GM21528 (cell line): ENCODE measurements at regions not wholly inside any gene's neighbourhood (a gene's known extent, or its start where the extent isn't known, plus 50 kb on each side); places are given as distances from the start of the nearest gene placed in this dataset.
"Not testable (repeated sequence)": the region's sequence is repeated elsewhere in the genome, so short reads cannot be mapped to it uniquely, and the experiment has no call there.

ENCODE experiments used
- ATAC-seq: cut with Tn5 transposase; IDR thresholded peaks from one replicate; pipeline ENCODE4 v1.9.1; 2021; ENCODE audit warnings: mild to moderate bottlenecking, moderate library complexity; ENCODE audit not compliant: unreplicated experiment, low FRiP score

- no peak for ATAC-seq
Observed at GRCh38 chr19:28437390-28438346, 775.3 kb downstream of the UQCRFS1 start.

GRCh38 chr19:28436320-28436719 is 776.6 kb downstream of the UQCRFS1 start:
- ATAC-seq = no peak

- ATAC-seq = no peak
Observed at GRCh38 chr19:28435551-28436271, 777.2 kb downstream of the UQCRFS1 start.

- not testable (repeated sequence) for ATAC-seq
Observed at GRCh38 chr19:28434794-28435193, 778.2 kb downstream of the UQCRFS1 start.

GRCh38 chr19:28434365-28434764 is 778.6 kb downstream of the UQCRFS1 start:
- not testable (repeated sequence) for ATAC-seq

- ATAC-seq = not testable (repeated sequence)
Observed at GRCh38 chr19:28433166-28433565, 779.8 kb downstream of the UQCRFS1 start.

- ATAC-seq = no peak
Observed at GRCh38 chr19:28430214-28430613, 782.7 kb downstream of the UQCRFS1 start.

GRCh38 chr19:28429356-28429755 is 783.6 kb downstream of the UQCRFS1 start:
- ATAC-seq = no peak

- ATAC-seq = no peak
Observed at GRCh38 chr19:28428663-28429348, 784.1 kb downstream of the UQCRFS1 start.

- no peak for ATAC-seq
Observed at GRCh38 chr19:28427376-28428083, 785.4 kb downstream of the UQCRFS1 start.

- ATAC-seq = no peak
Observed at GRCh38 chr19:28426730-28427225, 786.2 kb downstream of the UQCRFS1 start.

GRCh38 chr19:28426110-28426729 is 786.7 kb downstream of the UQCRFS1 start:
- ATAC-seq = no peak

GRCh38 chr19:28425046-28425931 is 787.7 kb downstream of the UQCRFS1 start:
- no peak for ATAC-seq

GRCh38 chr19:28424662-28425045 is 788.3 kb downstream of the UQCRFS1 start:
- ATAC-seq = no peak

GRCh38 chr19:28424077-28424476 is 788.9 kb downstream of the UQCRFS1 start:
- no peak for ATAC-seq

- no peak for ATAC-seq
Observed at GRCh38 chr19:28422791-28423650, 789.9 kb downstream of the UQCRFS1 start.

GRCh38 chr19:28422046-28422445 is 790.9 kb downstream of the UQCRFS1 start:
- ATAC-seq = no peak
